CD1c-positive myeloid dendritic cell (primary cell): ENCODE measurements at regions not wholly inside any gene's neighbourhood (a gene's known extent, or its start where the extent isn't known, plus 50 kb on each side); places are given as distances from the start of the nearest gene placed in this dataset.

Experiments
- DNase-seq: peaks from one replicate; pipeline ENCODE4 v3.0.0-alpha.2; 2016; ENCODE audit errors: extremely low spot score

GRCh38 chr4:81557306-81557705, 85.6 kb upstream of the RASGEF1B start:
- no peak for DNase-seq

GRCh38 chr4:81555489-81555888, 83.8 kb upstream of the RASGEF1B start:
- DNase-seq, result no peak

GRCh38 chr4:81552086-81552485, 80.4 kb upstream of the RASGEF1B start:
- DNase-seq, result no peak

- DNase-seq, result no peak
Measured at GRCh38 chr4:81550388-81550859, 78.7 kb upstream of the RASGEF1B start.

GRCh38 chr4:81549984-81550383, 78.3 kb upstream of the RASGEF1B start:
- DNase-seq, result no peak

- DNase-seq, result no peak
Measured at GRCh38 chr4:81546777-81547176, 75.1 kb upstream of the RASGEF1B start.

GRCh38 chr4:81541161-81541945, 69.6 kb upstream of the RASGEF1B start:
- no peak for DNase-seq

GRCh38 chr4:81538716-81539427, 67.2 kb upstream of the RASGEF1B start:
- DNase-seq, result no peak

- DNase-seq, result no peak
Measured at GRCh38 chr4:81531410-81531809, 59.7 kb upstream of the RASGEF1B start.

GRCh38 chr4:81528979-81529378, 57.3 kb upstream of the RASGEF1B start:
- no peak for DNase-seq

- no peak for DNase-seq
Measured at GRCh38 chr4:81528200-81528599, 56.5 kb upstream of the RASGEF1B start.

- no peak for DNase-seq
Measured at GRCh38 chr4:81527709-81528108, 56.0 kb upstream of the RASGEF1B start.

- no peak for DNase-seq
Measured at GRCh38 chr4:81527115-81527514, 55.4 kb upstream of the RASGEF1B start.

- no peak for DNase-seq
Measured at GRCh38 chr4:81526706-81527105, 55.0 kb upstream of the RASGEF1B start.

- DNase-seq, result no peak
Measured at GRCh38 chr4:81523672-81524327, 52.1 kb upstream of the RASGEF1B start.

- no peak for DNase-seq
Measured at GRCh38 chr4:81522711-81523110, 51.0 kb upstream of the RASGEF1B start.

GRCh38 chr4:81521708-81522107, 50.0 kb upstream of the RASGEF1B start:
- no peak for DNase-seq
